ENCODE measurements at regions not wholly inside any gene's neighbourhood (a gene's known extent, or its start where the extent isn't known, plus 50 kb on each side); places are given as distances from the start of the nearest gene placed in this dataset.

- no peak for DNase-seq
Measured at GRCh38 chr6:156028335-156029131, 572.9 kb upstream of the NOX3 start.

- DNase-seq: no peak
Measured at GRCh38 chr6:156027248-156027626, 571.6 kb upstream of the NOX3 start.

GRCh38 chr6:156026486-156027247 lies 571.0 kb upstream of the NOX3 start:
- DNase-seq: no peak

GRCh38 chr6:156024339-156024738 lies 568.7 kb upstream of the NOX3 start:
- DNase-seq: no peak

- no peak for DNase-seq
Measured at GRCh38 chr6:156021746-156022396, 566.2 kb upstream of the NOX3 start.

- no peak for DNase-seq
Measured at GRCh38 chr6:156017838-156018237, 562.2 kb upstream of the NOX3 start.

- DNase-seq: no peak
Measured at GRCh38 chr6:156016186-156016976, 560.7 kb upstream of the NOX3 start.

GRCh38 chr6:156013155-156013554 lies 557.5 kb upstream of the NOX3 start:
- DNase-seq: no peak

GRCh38 chr6:156009656-156010055 lies 554.0 kb upstream of the NOX3 start:
- DNase-seq: no peak

- no peak for DNase-seq
Measured at GRCh38 chr6:156004796-156005195, 549.2 kb upstream of the NOX3 start.

- DNase-seq: no peak
Measured at GRCh38 chr6:155996151-155996550, 540.5 kb upstream of the NOX3 start.

- no peak for DNase-seq
Measured at GRCh38 chr6:155995281-155995680, 539.6 kb upstream of the NOX3 start.

GRCh38 chr6:155994086-155994485 lies 538.4 kb upstream of the NOX3 start:
- DNase-seq: no peak

- no peak for DNase-seq
Measured at GRCh38 chr6:155993240-155993639, 537.6 kb upstream of the NOX3 start.

- no peak for DNase-seq
Measured at GRCh38 chr6:155985660-155986138, 530.1 kb upstream of the NOX3 start.

GRCh38 chr6:155980768-155981079 lies 525.1 kb upstream of the NOX3 start:
- no peak for DNase-seq

- no peak for DNase-seq
Measured at GRCh38 chr6:155980014-155980767, 524.6 kb upstream of the NOX3 start.

- DNase-seq: no peak
Measured at GRCh38 chr6:155975506-155975905, 519.9 kb upstream of the NOX3 start.

- no peak for DNase-seq
Measured at GRCh38 chr6:155974811-155975323, 519.2 kb upstream of the NOX3 start.

GRCh38 chr6:155974359-155974758 lies 518.7 kb upstream of the NOX3 start:
- DNase-seq: no peak

- no peak for DNase-seq
Measured at GRCh38 chr6:155970876-155971708, 515.5 kb upstream of the NOX3 start.
